Brain microvascular endothelial cell (primary cell): ENCODE measurements at regions not wholly inside any gene's neighbourhood (a gene's known extent, or its start where the extent isn't known, plus 50 kb on each side); places are given as distances from the start of the nearest gene placed in this dataset.

ENCODE experiments used
- DNase-seq: peaks from one replicate; pipeline ENCODE4 v3.0.0-alpha.2; 2020
- H3K27ac ChIP-seq: fragments of 250-450 bp; sonication (Bioruptor Pico); 2 replicates; pipeline ENCODE4 v1.5.1; 2020; ENCODE audit warnings: mild to moderate bottlenecking, moderate library complexity
- H3K27me3 ChIP-seq: fragments of 250-450 bp; sonication (Bioruptor Pico); replicated peaks from 2 replicates; pipeline ENCODE4 v1.5.1; 2020; ENCODE audit warnings: mild to moderate bottlenecking
- H3K36me3 ChIP-seq: fragments of 250-450 bp; sonication (Bioruptor Pico); replicated peaks from 2 replicates; pipeline ENCODE4 v1.5.1; 2020; ENCODE audit warnings: mild to moderate bottlenecking
- H3K4me3 ChIP-seq: 2 replicates; pipeline ENCODE4 v1.5.1; 2011; ENCODE audit warnings: low read depth, mild to moderate bottlenecking, control low read depth, low read length, moderate library complexity
- in situ Hi-C: cut with HindIII; loops from 2 replicates; pipeline ENCODE4 v1.10.0; 2017; ENCODE audit warnings: low sequenced_read_pairs, low pct_ligation_motif_present
- TF ChIP-seq, protein P1 (sequence below): IDR thresholded peaks from 2 replicates; pipeline ENCODE4 v1.5.1; 2011; ENCODE audit warnings: low read depth, mild to moderate bottlenecking, moderate library complexity, low read length, control low read depth, inconsistent platforms; ENCODE audit errors: missing control alignments

DNA sequence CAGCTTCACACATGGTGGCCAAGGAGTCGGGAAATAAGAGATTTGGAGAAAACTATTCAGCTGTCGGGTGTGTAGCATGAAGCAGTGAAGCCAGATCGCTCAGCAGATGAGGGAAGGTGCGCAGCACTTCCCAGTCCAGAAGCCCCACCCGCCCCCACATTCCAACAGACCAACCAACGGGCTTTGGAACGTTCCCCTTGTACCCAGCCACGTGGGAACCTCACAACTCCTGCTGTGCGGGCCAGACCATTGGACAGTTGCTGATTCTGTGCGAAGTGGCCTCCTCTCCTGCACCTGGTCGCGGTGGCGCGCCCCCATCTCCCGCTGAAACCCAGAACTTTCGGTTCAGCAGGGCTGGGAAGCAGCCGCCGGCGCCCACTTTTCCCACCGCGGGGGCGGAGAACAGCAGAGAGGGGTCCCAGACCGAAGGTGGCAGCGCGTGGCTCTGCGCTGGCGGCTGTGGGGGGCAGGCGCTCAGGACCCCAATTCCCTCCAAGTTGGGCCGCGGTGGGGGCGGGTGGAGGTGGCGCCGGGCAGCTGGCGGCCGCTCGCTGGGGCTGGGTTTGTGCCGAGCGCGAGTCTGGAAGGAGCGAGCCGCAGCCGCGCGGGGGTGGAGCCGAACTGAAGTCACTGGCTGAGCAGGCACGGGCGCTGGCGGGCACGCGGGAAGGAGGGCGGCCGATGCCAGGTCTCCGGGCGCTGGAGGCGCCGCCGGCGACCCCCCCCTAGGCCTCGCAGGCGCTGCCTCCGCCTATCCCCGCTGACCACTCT is 1301.5 kb upstream of the SORCS1 start:
- in situ Hi-C loops, result no loop called here
- H3K36me3 ChIP-seq, result no peaks in the 10 kb centered on the region
- no peak for DNase-seq
- no peak overlapping the region for H3K27ac ChIP-seq
- TF ChIP-seq, protein P1, sequence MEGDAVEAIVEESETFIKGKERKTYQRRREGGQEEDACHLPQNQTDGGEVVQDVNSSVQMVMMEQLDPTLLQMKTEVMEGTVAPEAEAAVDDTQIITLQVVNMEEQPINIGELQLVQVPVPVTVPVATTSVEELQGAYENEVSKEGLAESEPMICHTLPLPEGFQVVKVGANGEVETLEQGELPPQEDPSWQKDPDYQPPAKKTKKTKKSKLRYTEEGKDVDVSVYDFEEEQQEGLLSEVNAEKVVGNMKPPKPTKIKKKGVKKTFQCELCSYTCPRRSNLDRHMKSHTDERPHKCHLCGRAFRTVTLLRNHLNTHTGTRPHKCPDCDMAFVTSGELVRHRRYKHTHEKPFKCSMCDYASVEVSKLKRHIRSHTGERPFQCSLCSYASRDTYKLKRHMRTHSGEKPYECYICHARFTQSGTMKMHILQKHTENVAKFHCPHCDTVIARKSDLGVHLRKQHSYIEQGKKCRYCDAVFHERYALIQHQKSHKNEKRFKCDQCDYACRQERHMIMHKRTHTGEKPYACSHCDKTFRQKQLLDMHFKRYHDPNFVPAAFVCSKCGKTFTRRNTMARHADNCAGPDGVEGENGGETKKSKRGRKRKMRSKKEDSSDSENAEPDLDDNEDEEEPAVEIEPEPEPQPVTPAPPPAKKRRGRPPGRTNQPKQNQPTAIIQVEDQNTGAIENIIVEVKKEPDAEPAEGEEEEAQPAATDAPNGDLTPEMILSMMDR, result no peak
- H3K27me3 ChIP-seq, result no peaks in the 10 kb centered on the region
- peak overlapping the region; percentile 54 for H3K4me3 ChIP-seq

DNA sequence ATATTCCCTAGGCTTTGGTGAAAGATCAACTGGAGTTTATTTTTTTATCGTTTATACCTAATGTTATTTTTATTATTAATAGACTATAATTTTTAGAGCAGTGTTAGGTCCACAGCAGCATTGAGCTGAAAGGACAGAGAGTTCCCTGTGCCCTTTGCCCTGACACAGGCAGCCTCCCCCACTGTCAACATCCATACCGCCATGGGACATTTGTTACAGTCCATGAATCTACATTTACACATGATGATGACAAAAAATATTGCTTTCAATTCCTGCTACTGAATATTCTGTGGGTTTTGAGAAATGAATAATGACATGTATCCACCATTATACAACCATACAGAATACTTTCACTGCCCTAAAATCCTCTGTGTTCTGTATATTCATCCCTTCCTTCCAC is 1297.5 kb upstream of the SORCS1 start:
- H3K4me3 ChIP-seq, result no peak overlapping the region
- no peak overlapping the region for H3K27ac ChIP-seq
- no peaks in the 10 kb centered on the region for H3K36me3 ChIP-seq
- H3K27me3 ChIP-seq, result no peaks in the 10 kb centered on the region
- in situ Hi-C loops, result no loop called here
- TF ChIP-seq, protein P1, result no peak
- DNase-seq, result no peak

DNA sequence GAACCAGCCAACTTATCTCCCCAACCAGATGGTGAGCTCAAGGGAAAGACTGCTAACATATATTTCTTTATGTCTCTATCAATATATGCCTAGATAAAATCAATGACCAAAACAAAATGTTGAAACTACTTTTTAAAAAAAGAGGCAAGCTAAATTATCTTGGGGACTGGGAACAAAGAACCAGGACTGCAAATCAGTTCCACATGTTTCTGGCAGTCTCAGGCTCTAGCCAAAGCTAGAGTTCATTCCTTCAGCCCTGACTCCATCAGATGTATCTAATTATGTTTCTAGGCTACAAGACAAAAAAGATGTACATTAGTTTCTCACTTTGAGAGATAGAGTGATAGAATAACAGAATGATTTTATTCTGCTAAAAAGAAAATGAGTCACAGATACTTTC is 1290.3 kb upstream of the SORCS1 start:
- in situ Hi-C loops, result no loop called here
- TF ChIP-seq, protein P1, result no peak
- DNase-seq, result no peak
- H3K36me3 ChIP-seq, result no peaks in the 10 kb centered on the region
- H3K27ac ChIP-seq, result no peak overlapping the region
- no peaks in the 10 kb centered on the region for H3K27me3 ChIP-seq
- H3K4me3 ChIP-seq, result no peak overlapping the region

DNA sequence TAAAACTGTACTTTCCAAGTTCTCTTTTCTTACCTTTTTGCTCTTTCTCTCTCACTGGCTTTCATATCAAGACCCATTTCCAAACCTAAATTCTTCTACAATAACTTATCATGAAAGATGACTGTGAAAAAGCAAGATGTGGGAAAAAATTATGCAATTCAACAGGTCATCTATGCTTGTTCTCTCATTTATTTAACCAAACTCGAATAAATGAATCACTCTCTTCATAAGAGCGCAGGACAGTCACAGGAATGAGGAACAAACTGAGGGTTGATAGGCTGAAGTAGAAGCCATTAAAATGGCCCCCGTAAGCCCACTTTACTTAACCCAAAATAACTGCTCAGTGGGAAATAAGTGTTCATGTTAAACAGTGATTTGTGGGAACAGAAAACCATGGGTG is 1289.7 kb upstream of the SORCS1 start:
- H3K27ac ChIP-seq, result no peak overlapping the region
- no peak overlapping the region for H3K4me3 ChIP-seq
- no peak for DNase-seq
- in situ Hi-C loops, result no loop called here
- H3K27me3 ChIP-seq, result no peaks in the 10 kb centered on the region
- TF ChIP-seq, protein P1, result no peak
- no peaks in the 10 kb centered on the region for H3K36me3 ChIP-seq

DNA sequence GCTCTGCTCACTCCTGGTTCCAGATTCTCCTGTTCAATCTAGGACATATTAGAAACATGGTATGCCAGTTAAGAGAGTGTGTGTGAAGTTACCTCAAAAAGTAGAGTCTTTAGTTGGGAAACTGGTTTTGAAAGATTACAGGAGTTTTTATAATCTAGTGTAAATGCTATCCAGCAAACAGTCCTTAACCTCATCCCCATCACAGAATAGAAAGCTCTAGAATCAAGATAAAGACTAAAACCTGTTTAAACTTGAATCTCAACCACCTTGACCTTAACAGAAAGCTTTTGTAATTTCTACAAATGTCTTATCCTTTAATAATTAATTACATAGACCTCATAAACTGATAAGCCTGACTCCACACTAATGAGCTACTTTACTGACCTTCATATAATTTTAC is 1288.7 kb upstream of the SORCS1 start:
- TF ChIP-seq, protein P1, result no peak
- in situ Hi-C loops, result no loop called here
- no peaks in the 10 kb centered on the region for H3K36me3 ChIP-seq
- H3K4me3 ChIP-seq, result no peak overlapping the region
- H3K27me3 ChIP-seq, result no peaks in the 10 kb centered on the region
- no peak for DNase-seq
- H3K27ac ChIP-seq, result no peak overlapping the region

DNA sequence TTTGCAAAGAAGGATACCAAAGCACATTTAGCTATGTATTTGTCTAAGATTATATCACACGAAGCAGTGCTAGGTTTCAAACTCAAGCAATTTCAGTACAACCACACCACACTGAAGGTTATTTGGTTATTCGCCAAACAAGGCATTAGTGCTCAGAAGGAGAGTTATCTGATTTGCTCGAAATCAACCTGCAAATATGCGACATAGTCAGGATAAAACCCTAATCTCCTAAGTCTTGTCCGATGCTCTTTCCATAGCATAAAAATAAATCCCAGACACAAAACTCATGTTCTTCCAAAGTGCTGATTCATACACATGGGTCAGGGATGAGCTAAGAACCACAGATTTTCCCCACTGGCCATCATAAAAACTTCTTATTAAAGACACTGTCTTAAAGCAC is 1288.0 kb upstream of the SORCS1 start:
- Histone ChIP-seq H3K27ac (no peak overlapping the region), H3K36me3 (no peaks in the 10 kb centered on the region), H3K4me3 (no peak overlapping the region), H3K27me3 (no peaks in the 10 kb centered on the region)
- no peak for DNase-seq
- TF ChIP-seq, protein P1, result no peak
- in situ Hi-C loops, result no loop called here
